ENCODE measurements at regions not wholly inside any gene's neighbourhood (a gene's known extent, or its start where the extent isn't known, plus 50 kb on each side); places are given as distances from the start of the nearest gene placed in this dataset.

DNA sequence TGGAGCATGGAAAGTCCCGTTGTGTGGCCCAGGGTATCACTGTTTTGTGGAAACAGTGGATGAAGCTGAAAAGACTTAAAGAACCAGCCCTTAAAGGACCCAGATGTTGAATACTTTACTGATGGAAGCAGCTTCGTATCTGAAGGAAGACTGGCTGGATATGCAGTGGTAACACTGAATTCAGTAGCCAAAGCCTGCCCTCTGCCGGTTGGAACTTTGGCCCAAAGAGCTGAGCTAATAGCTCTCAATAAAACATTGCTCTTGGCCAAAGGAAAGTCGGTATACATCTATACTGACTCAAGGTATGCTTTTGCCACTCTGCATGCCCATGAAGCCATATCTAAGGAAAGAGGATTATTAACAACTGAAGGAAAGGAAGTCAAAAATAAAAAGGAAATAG, 885.4 kb downstream of the PDCD6IP start:
- no peak for FAIRE-seq

DNA sequence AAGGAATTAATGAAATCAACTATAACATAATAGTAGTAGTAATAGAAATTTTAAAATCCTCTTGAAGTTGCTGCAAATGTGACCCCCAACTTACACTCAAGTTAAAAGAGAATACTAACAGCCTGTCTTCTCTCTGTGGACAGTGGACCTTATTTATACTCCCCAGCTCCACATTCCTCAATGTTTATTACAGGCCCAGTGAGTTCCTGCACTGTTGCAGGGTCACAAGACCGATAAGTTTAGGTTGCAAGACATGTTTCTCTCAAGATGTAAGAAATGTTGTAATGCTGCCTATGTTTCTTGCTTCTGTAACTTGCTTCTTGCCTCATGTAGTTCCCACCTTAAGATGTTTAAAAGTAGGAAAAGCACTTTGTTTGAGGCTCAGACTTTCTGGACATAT, 888.1 kb downstream of the PDCD6IP start:
- no peak for FAIRE-seq

GRCh38 chr3:34687671-34688070, 889.2 kb downstream of the PDCD6IP start:
- FAIRE-seq = no peak

- FAIRE-seq = no peak
Observed at GRCh38 chr3:34696831-34697230, 898.4 kb downstream of the PDCD6IP start.

DNA sequence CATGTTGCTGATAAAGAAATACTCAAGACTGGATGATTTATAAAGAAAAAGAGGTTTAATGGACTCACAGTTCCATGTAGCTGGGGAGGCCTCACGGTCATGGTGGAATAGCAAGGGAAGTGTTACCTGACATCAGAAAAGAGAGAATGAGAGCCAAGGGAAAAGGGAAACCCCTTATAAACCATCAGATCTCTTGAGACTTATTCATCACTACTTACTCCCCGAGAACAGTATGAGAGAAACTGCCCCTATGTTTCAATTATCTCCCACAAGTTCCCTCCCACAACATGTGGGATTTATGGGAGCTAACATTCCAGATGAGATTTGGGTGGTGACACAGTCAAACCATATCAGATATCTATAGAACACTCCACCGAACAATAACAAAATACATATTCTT, 904.6 kb downstream of the PDCD6IP start:
- FAIRE-seq = no peak

DNA sequence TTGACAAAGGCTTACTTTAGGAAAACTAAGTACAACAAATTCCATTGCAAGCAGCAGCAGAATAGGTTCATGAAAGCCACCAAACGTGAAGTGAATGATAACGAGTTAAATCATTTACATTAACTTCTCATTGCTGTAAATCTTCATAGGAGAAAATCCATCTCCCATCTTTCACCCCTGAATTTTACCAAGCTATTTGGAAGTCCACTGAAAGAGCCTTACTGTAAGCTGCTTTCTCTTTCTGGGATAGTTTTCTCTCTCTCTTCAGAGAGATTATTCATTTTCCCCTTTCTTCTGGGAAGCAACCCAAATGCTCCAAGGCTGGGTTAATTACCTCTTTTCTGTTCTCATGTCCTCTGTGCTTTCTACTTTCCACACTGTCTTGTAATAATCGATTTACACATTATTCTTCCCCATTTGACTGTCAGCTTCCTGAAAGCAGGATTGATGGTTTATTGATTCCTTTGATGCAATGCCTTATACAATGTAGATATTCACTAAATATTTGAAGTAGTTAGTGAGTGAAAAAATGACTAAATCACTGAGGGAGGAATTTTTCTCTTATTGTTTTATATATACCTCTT, 914.3 kb upstream of the ARPP21 start:
- no peak for FAIRE-seq

- FAIRE-seq = no peak
Observed at GRCh38 chr3:34725774-34726173, 913.6 kb upstream of the ARPP21 start.

DNA sequence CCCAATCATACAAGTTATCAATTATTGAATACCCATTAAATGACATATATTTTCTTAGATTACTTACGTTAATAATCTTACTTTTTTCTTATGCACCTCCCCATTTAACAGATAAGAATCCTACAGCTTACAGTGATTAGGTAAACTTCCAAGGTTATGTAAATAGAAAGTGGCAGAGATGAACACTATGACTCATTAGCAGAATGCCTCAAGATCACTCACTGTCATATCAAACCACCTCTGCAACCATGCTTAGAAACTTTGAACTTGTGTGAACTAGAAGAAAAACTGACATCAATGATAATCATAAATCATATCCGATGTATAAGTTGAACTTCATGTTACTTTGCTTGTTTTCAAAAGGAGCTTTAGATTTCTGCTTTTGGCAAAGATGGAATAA, 911.6 kb upstream of the ARPP21 start:
- no peak for FAIRE-seq

DNA sequence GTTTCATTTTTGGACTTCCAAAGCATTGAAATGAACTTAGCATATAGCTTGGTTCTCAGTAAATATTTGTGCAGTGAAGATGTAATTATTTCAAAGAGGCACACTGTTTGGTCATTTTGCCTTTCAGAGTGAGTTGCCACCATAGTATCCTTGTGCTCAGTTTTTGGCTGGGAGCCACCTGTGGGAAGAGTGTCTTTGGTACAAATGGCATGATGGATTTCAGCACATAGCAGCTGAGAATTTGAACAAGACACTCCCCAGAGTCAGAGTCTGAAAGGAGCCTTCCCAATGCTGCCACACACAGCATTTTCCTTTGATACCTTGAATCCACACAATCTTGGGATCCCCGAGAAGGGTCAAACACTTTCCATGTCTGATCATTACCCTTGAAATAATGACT, 897.2 kb upstream of the ARPP21 start:
- no peak for FAIRE-seq

DNA sequence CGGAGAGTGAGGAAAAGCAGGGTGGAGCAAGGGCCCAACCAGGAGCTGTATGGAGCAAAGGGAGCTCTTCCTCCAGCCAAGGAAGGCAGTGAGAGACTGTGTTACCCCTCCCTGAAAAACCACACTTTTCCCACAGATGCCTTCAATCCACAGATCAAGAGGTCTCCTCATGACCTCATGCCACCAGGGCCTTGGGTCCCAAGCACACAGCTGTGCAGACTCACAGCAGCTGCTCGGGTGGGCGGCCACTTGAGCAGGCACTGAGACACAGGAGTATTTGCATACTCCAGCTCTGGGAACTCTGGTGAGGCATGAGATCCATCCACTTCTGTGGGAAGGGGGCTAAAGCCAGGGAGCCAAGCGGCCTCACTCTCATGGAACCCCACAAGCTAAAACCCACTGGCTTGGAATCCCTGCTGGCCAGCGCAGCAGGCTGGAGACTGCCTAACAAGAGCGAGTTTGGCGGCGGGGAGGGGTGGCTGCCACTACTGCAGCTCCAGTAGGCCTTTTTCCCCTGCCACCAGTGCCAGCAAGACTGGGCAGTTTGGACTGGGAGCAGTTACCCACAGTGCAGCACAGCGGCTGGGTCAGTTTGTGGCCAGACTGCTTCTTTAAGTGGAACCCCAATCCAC, 880.6 kb upstream of the ARPP21 start:
- no peak for FAIRE-seq

GRCh38 chr3:34777386-34777785, 861.9 kb upstream of the ARPP21 start:
- no peak for FAIRE-seq

DNA sequence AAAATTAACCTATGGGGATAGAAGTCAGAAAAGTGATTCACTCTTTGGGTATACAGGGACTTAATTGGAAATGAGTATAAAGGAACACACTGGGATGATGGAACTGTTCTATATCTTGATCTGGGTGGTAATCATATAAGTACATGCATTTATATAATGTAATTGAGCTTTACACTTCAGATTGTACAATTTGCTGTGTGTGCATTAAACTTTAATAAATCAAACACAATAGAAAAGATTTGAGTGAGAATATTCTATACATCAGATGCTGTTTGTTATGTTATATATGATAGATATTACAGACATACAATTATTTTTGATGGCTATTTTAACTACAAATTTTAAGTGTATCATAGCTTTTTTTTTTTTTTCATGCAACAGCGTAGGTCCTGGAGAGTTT, 860.2 kb upstream of the ARPP21 start:
- no peak for FAIRE-seq

- FAIRE-seq = no peak
Observed at GRCh38 chr3:34780294-34780693, 859.0 kb upstream of the ARPP21 start.

- no peak for FAIRE-seq
Observed at GRCh38 chr3:34780973-34781372, 858.4 kb upstream of the ARPP21 start.

GRCh38 chr3:34782871-34783270, 856.5 kb upstream of the ARPP21 start:
- no peak for FAIRE-seq

DNA sequence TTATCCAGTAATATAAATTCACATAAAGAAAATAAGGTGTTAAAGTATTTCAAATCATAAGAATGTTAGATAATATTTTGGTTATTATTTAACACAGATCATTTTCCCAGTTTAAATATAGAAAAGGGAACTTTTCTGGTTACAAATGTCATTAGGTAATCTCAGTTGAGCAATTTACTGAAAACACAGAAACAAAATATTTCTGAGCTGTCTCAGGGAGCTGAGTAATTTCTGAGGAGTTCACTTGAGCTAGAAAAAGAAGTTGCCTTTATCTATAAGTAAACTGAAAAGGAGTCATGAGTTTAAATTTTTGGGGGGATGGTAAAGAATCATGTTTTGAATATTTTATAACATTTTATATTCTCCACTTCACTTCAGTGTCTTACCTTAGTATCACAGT, 855.4 kb upstream of the ARPP21 start:
- no peak for FAIRE-seq

DNA sequence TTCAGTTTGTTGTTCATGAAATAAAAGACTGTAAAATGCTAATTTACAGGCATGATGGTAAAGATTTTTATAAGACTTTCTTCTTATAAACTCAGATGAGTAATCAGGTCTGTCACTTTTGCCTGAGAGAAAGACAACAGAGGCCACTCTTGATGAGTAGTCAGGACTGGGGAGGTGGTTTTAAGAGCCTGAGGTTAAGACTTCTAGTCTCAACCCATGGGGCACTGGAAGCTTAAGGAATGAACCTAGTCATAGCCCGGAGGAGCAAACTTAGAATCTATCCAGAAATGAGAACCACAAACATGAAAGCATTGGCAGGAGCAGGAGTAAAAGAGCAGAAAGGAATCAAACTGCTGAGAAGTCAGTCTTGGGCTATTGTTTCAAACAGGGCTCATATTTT, 846.3 kb upstream of the ARPP21 start:
- no peak for FAIRE-seq

- no peak for FAIRE-seq
Observed at GRCh38 chr3:34807611-34808010, 831.7 kb upstream of the ARPP21 start.

DNA sequence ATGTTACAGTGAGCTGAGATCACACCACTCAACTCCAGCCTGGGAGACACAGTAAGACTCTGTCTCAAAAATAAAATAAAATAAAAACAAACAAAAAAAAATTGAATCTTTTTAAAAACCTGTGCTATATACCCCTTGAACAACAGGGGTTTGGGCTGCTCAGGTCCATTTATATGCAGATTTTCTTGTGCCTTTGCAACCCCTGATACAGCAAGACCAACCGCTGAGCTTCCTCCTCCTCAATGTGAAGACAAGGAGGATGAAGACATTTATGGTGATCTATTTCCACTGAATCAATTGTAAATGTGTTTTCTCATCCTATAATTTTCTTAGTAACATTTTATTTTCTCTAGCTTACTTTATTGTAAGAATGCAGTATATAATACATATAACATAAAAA, 831.0 kb upstream of the ARPP21 start:
- FAIRE-seq = no peak

DNA sequence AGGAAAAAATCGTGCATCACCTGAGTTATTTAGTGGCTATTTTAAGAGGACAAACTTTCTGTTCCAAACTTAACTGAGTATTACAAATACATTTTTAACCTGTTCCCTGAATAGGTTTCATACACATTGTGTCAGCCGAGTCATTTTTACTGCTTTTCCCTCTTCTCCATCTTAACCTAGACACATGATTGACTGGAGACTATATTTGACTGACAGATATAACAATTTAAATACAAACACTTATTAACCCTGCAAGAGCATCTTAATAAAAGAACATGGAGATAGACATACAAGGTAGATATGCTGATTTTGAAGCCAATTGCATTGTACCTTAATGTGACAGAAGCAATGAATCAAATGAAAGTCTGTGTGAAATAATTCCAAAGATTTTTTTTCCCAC, 810.5 kb upstream of the ARPP21 start:
- no peak for FAIRE-seq

- no peak for FAIRE-seq
Observed at GRCh38 chr3:34832865-34833508, 806.3 kb upstream of the ARPP21 start.

DNA sequence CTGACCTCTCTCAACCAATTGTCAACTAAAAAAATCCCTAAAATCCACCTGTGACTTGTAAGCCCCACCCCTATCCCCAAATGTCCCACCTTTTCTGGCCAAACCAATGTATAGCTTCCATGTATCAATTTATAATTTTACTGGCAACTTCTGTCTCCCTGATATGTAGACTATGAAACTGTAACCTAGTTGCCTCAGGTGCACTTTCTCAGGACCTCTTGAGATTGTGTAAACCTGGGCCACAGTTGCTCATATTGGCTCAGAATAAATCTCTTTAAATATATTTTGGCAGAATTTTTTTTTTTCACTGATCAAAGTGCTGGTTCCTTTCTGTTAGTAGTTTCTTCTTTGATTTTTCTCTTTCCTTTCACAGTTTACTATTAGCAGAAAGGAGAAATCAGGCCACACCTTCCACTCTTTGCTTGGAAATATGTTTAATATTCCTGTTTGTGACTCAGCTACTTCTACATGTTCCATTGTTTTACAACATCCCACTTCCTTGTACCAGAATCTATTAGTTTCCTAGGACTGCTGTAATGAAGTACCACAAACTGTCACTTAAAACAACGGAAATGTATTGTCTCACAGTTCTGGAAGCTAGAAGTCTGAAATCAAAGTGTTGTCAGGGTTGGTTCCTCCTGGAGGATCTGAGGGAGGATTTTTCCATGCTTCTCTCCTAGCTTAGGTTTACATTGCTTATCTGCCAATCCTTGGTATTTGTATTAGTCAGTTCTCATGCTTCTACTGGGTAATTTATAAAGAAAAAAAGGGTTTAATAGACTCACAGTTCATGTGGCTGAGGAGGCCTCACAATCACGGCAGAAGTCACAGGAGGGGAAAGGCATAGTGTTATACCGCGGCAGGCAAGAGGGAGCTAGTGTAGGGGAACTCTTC, 801.2 kb upstream of the ARPP21 start:
- FAIRE-seq = no peak

DNA sequence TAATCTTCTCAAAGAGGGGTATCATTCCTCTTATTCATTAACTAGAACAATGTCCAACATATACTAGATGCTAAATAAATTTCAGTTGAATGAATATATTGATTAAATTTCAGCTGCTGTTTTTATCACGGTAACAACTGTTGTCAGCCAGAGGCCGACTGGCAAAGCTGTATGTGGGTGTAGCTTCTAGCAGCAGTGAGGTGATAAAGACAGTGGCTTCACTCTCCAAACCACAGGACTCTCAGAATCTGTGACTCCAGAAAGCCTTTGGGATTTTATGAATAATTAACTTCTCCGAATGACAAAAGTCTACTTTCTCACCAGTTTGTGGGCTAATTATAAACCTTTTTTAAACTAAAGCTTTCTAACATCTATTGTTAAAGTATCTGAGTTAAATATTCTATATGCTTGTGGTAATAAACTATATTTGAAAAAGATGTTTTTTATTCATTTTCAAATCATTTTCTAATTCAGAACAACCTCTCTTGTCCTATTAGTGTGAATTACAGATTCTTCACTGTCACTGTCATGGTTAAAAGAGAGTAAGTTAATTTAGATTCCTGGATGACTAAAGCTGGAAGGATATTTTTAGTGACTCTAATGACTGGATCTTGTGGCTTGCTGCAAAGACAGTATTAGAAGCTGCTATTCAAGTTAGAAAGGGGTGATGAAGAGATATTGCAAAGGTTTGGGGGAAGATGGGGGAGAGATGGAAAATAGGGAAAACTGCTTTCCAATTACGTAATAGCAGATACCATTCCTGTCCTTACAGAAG, 796.4 kb upstream of the ARPP21 start:
- FAIRE-seq = no peak

Measured in endometrium (tissue), 2 donors.